ENCODE measurements at regions not wholly inside any gene's neighbourhood (a gene's known extent, or its start where the extent isn't known, plus 50 kb on each side); places are given as distances from the start of the nearest gene placed in this dataset.

DNA sequence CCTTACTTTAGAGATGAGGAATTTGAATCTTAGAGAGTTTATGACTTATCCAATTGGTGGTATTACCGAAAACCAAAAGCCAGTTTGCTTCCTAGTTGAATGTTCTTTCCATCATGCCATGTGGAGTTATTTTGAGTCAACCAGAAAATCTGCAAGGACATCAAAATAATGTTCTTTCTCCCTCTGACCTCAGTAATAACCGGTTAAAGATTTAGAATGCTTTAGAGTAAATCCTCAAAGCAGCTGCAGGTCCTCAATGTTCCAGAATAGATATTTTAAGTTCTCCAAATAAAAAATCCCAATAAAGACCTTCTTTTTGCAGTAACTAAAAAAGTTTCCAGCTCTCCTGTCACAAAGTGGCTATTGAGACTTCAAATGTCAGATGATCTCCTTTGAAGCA, 396.6 kb downstream of the ADAMTS20 start:
- Histone ChIP-seq H3K27me3 (ENCODE audit: insufficient read depth, poor library complexity, severe bottlenecking) (no peaks in the 10 kb centered on the region), H3K4me3 (replicated peaks; ENCODE audit: insufficient read depth, low read length) (no peak overlapping the region), H3K27ac (replicated peaks) (no peak overlapping the region)
- TF ChIP-seq, protein P1, sequence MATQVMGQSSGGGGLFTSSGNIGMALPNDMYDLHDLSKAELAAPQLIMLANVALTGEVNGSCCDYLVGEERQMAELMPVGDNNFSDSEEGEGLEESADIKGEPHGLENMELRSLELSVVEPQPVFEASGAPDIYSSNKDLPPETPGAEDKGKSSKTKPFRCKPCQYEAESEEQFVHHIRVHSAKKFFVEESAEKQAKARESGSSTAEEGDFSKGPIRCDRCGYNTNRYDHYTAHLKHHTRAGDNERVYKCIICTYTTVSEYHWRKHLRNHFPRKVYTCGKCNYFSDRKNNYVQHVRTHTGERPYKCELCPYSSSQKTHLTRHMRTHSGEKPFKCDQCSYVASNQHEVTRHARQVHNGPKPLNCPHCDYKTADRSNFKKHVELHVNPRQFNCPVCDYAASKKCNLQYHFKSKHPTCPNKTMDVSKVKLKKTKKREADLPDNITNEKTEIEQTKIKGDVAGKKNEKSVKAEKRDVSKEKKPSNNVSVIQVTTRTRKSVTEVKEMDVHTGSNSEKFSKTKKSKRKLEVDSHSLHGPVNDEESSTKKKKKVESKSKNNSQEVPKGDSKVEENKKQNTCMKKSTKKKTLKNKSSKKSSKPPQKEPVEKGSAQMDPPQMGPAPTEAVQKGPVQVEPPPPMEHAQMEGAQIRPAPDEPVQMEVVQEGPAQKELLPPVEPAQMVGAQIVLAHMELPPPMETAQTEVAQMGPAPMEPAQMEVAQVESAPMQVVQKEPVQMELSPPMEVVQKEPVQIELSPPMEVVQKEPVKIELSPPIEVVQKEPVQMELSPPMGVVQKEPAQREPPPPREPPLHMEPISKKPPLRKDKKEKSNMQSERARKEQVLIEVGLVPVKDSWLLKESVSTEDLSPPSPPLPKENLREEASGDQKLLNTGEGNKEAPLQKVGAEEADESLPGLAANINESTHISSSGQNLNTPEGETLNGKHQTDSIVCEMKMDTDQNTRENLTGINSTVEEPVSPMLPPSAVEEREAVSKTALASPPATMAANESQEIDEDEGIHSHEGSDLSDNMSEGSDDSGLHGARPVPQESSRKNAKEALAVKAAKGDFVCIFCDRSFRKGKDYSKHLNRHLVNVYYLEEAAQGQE (IDR thresholded peaks at IDR 0.05; ENCODE audit: insufficient replicate concordance, low read depth), result no peak
- TF ChIP-seq GABPA (IDR thresholded peaks at IDR 0.05; ENCODE audit: low read depth) (no peak), SPI1 (IDR thresholded peaks at IDR 0.05; ENCODE audit: borderline replicate concordance, low read depth) (no peak), POLR2AphosphoS5 (IDR thresholded peaks at IDR 0.05; ENCODE audit: low read depth) (no peak)
- TF ChIP-seq, protein P2, sequence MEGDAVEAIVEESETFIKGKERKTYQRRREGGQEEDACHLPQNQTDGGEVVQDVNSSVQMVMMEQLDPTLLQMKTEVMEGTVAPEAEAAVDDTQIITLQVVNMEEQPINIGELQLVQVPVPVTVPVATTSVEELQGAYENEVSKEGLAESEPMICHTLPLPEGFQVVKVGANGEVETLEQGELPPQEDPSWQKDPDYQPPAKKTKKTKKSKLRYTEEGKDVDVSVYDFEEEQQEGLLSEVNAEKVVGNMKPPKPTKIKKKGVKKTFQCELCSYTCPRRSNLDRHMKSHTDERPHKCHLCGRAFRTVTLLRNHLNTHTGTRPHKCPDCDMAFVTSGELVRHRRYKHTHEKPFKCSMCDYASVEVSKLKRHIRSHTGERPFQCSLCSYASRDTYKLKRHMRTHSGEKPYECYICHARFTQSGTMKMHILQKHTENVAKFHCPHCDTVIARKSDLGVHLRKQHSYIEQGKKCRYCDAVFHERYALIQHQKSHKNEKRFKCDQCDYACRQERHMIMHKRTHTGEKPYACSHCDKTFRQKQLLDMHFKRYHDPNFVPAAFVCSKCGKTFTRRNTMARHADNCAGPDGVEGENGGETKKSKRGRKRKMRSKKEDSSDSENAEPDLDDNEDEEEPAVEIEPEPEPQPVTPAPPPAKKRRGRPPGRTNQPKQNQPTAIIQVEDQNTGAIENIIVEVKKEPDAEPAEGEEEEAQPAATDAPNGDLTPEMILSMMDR (IDR thresholded peaks at IDR 0.05; ENCODE audit: insufficient read depth, low read length), result no peak
- no peak for DNase-seq (ENCODE audit: low read depth in 1 of 2, low spot score in 1 of 2)

DNA sequence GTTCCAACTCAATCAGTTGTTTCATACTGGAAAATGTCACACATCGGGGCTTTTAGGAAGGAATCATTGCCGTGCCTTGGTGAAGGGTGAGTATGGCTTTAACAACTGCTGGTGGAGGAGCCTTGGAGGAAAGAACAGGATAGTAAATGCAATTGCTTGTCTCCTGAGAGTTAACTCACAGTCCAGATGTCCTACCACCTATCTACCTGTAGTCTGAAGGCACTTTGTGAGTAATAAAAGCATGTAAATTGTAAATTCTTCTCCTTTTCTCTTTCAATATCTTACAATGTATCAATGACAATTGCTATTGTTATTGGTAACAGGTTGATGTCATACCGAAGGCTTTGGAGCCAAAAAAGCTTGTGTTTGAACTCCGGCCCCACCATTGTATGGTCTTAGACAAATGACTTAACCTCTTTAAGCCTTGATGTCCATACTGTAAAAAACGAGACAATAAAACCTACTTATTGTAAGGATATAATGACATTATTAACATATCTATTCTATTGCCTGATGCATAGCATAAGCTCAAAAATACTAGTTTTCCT, 397.4 kb downstream of the ADAMTS20 start:
- Histone ChIP-seq H3K27ac (replicated peaks) (no peak overlapping the region), H3K27me3 (ENCODE audit: insufficient read depth, poor library complexity, severe bottlenecking) (no peaks in the 10 kb centered on the region), H3K4me3 (replicated peaks; ENCODE audit: insufficient read depth, low read length) (no peak overlapping the region)
- TF ChIP-seq, protein P2 (IDR thresholded peaks at IDR 0.05; ENCODE audit: insufficient read depth, low read length), result no peak
- TF ChIP-seq, protein P1 (IDR thresholded peaks at IDR 0.05; ENCODE audit: insufficient replicate concordance, low read depth), result no peak
- TF ChIP-seq GABPA (IDR thresholded peaks at IDR 0.05; ENCODE audit: low read depth) (no peak), SPI1 (IDR thresholded peaks at IDR 0.05; ENCODE audit: borderline replicate concordance, low read depth) (no peak)
- DNase-seq (ENCODE audit: low read depth in 1 of 2, low spot score in 1 of 2), result no peak

DNA sequence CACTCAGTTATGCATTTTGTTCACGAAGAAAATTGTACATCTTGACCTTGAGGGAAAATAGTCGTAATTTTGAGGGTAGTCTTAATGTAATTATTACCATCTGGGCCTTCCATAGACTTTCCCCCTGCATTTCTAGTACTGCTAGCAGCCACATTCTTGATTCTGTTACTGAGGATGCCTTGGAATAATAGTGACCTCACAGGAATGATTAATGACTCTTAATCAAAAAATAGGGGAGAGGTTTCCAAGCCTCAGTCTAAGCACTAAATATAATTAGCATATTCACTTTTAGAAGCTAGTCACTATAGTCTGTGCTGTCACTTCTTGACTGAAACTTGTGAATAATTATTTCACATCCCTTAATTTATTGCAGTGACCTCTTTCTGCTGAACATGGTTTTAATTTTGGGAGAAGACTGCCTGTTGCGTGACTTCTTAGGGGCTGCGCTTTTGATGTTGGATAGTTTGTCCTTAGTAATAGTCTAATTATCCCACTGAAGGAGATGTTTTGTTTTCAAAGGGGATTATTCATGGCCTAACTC, 400.5 kb downstream of the ADAMTS20 start:
- TF ChIP-seq POLR2AphosphoS5 (IDR thresholded peaks at IDR 0.05; ENCODE audit: low read depth) (no peak), GABPA (IDR thresholded peaks at IDR 0.05; ENCODE audit: low read depth) (no peak), SPI1 (IDR thresholded peaks at IDR 0.05; ENCODE audit: borderline replicate concordance, low read depth) (no peak)
- TF ChIP-seq, protein P2 (IDR thresholded peaks at IDR 0.05; ENCODE audit: insufficient read depth, low read length), result no peak
- DNase-seq (ENCODE audit: low read depth in 1 of 2, low spot score in 1 of 2), result no peak
- H3K4me3 ChIP-seq (replicated peaks; ENCODE audit: insufficient read depth, low read length), result no peak overlapping the region
- no peak overlapping the region for H3K27ac ChIP-seq (replicated peaks)
- no peaks in the 10 kb centered on the region for H3K27me3 ChIP-seq (ENCODE audit: insufficient read depth, poor library complexity, severe bottlenecking)

DNA sequence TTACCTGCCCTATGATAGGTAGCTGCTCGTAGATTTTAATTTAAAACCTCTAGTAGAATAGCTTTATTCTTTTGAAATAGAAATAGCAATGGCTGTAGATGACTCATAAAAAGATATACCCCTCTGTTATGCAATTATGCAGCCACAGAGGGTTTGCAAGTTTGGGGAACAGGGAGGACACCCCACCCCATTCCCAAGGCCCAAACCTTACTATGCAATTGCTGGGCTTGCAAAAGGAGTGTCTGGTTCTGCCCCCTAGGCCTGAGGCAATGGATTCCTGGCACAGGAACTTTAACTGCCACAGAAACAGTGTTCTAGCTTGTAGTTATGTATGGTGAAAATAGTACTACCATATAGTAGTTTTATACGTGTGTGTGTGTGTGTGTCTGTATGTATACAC, 403.3 kb downstream of the ADAMTS20 start:
- no peak for TF ChIP-seq POLR2AphosphoS5 (IDR thresholded peaks at IDR 0.05; ENCODE audit: low read depth)
- TF ChIP-seq, protein P2 (IDR thresholded peaks at IDR 0.05; ENCODE audit: insufficient read depth, low read length), result no peak
- TF ChIP-seq, protein P1 (IDR thresholded peaks at IDR 0.05; ENCODE audit: insufficient replicate concordance, low read depth), result no peak
- TF ChIP-seq SPI1 (IDR thresholded peaks at IDR 0.05; ENCODE audit: borderline replicate concordance, low read depth), result no peak
- no peak for TF ChIP-seq GABPA (IDR thresholded peaks at IDR 0.05; ENCODE audit: low read depth)
- peak in 1 of 2 experiments; percentile 66 for DNase-seq (ENCODE audit: low read depth in 1 of 2, low spot score in 1 of 2)
- Histone ChIP-seq H3K27me3 (ENCODE audit: insufficient read depth, poor library complexity, severe bottlenecking) (no peaks in the 10 kb centered on the region), H3K4me3 (replicated peaks; ENCODE audit: insufficient read depth, low read length) (no peak overlapping the region), H3K27ac (replicated peaks) (no peak overlapping the region)

All from HL-60 (cell line).